Smooth muscle cell (in vitro differentiated cells): ENCODE measurements at regions not wholly inside any gene's neighbourhood (a gene's known extent, or its start where the extent isn't known, plus 50 kb on each side); places are given as distances from the start of the nearest gene placed in this dataset.

Experiments used
- DNase-seq: peaks from one replicate; lab custom pipeline; 2025; ENCODE audit not compliant: unreplicated experiment; lab: John Stamatoyannopoulos, UW
- H2AFZ ChIP-seq: fragments of 200-600 bp; sonication (generic); 2 replicates; pipeline ENCODE4 v1.6.0; 2016; ENCODE audit warnings: antibody characterized with exemption, low read depth, mild to moderate bottlenecking
- H3F3A ChIP-seq: fragments of 200-600 bp; sonication (generic); 2 replicates; pipeline ENCODE4 v1.6.0; 2017; ENCODE audit warnings: antibody characterized with exemption, low read depth
- H3K27ac ChIP-seq: fragments of 200-600 bp; sonication (generic); 2 replicates; pipeline ENCODE4 v1.5.1; 2016; ENCODE audit warnings: low read depth, mild to moderate bottlenecking
- H3K27me3 ChIP-seq: fragments of 200-600 bp; sonication (generic); 2 replicates; pipeline ENCODE4 v1.6.1; 2016; ENCODE audit warnings: low read depth, mild to moderate bottlenecking
- H3K36me3 ChIP-seq: fragments of 200-600 bp; sonication (generic); 2 replicates; pipeline ENCODE4 v1.5.1; 2016; ENCODE audit warnings: low read depth
- H3K4me1 ChIP-seq: fragments of 200-600 bp; sonication (generic); 2 replicates; pipeline ENCODE4 v1.5.1; 2016; ENCODE audit warnings: low read depth
- H3K4me2 ChIP-seq: fragments of 200-600 bp; sonication (generic); 2 replicates; pipeline ENCODE4 v1.6.0; 2016; ENCODE audit warnings: mild to moderate bottlenecking
- H3K4me3 ChIP-seq: fragments of 200-600 bp; sonication (generic); 2 replicates; pipeline ENCODE4 v1.5.1; 2016; ENCODE audit warnings: mild to moderate bottlenecking
- H3K79me2 ChIP-seq: fragments of 200-600 bp; sonication (generic); 2 replicates; pipeline ENCODE4 v1.6.0; 2016; ENCODE audit warnings: low read depth, mild to moderate bottlenecking
- H3K9ac ChIP-seq: fragments of 200-600 bp; sonication (generic); 2 replicates; pipeline ENCODE4 v1.6.0; 2016; ENCODE audit warnings: low read depth
- H3K9me3 ChIP-seq: fragments of 200-600 bp; sonication (generic); replicated peaks from 2 replicates; pipeline ENCODE4 v1.5.1; 2016; ENCODE audit warnings: low read depth
- H4K20me1 ChIP-seq: fragments of 200-600 bp; sonication (generic); 2 replicates; pipeline ENCODE4 v1.6.0; 2016; ENCODE audit warnings: low read depth
- CTCF ChIP-seq: fragments of 200-600 bp; sonication (generic); IDR thresholded peaks from 2 replicates; pipeline ENCODE4 v1.5.1; 2017; ENCODE audit warnings: borderline replicate concordance, mild to moderate bottlenecking, antibody characterized with exemption; ENCODE audit not compliant: insufficient read depth, poor library complexity, severe bottlenecking
- WGBS: methylation state at CpG from one replicate; pipeline ENCODE4 v1.1.7; 2016; ENCODE audit warnings: low lambda C conversion rate; 5-methylcytosine and 5-hydroxymethylcytosine counted together

- H3K27ac ChIP-seq: no peak overlapping the region
- H3K9ac ChIP-seq: no peak overlapping the region
- no peaks in the 10 kb centered on the region for H3K9me3 ChIP-seq
- no peak overlapping the region for H3K4me2 ChIP-seq
- no peak overlapping the region for H2AFZ ChIP-seq
- no peaks in the 10 kb centered on the region for H3F3A ChIP-seq
- TF ChIP-seq CTCF: no peak
- no peaks in the 10 kb centered on the region for H3K27me3 ChIP-seq
- peaks cover 5% of the 10 kb centered on the region for H3K4me1 ChIP-seq
- no peaks in the 10 kb centered on the region for H4K20me1 ChIP-seq
- no peaks in the 10 kb centered on the region for H3K79me2 ChIP-seq
- no peak for DNase-seq
- H3K4me3 ChIP-seq: no peak overlapping the region
- no peaks in the 10 kb centered on the region for H3K36me3 ChIP-seq
- WGBS: 95% methylated on average over 1 of the region's 1 CpG
Observed at GRCh38 chr13:50404769-50405168, 389.5 kb downstream of the KCNRG start.

- H4K20me1 ChIP-seq: no peaks in the 10 kb centered on the region
- H3K4me2 ChIP-seq: no peak overlapping the region
- H3K79me2 ChIP-seq: no peaks in the 10 kb centered on the region
- no peak for TF ChIP-seq CTCF
- no peaks in the 10 kb centered on the region for H3K27me3 ChIP-seq
- no peak overlapping the region for H3K9ac ChIP-seq
- 100% methylated on average over 3 of the region's 3 CpGs for WGBS
- H3F3A ChIP-seq: peaks cover 2% of the 10 kb centered on the region
- no peaks in the 10 kb centered on the region for H3K9me3 ChIP-seq
- H3K4me3 ChIP-seq: no peak overlapping the region
- H3K4me1 ChIP-seq: peaks cover 3% of the 10 kb centered on the region
- no peak for DNase-seq
- no peaks in the 10 kb centered on the region for H3K36me3 ChIP-seq
- H2AFZ ChIP-seq: no peak overlapping the region
- H3K27ac ChIP-seq: no peak overlapping the region
Observed at GRCh38 chr13:50406831-50407230, 391.6 kb downstream of the KCNRG start.

GRCh38 chr13:50408068-50408467 is 392.8 kb downstream of the KCNRG start:
- Histone ChIP-seq H2AFZ (no peak overlapping the region), H3K4me2 (no peak overlapping the region), H3F3A (peaks cover 13% of the 10 kb centered on the region), H3K27me3 (no peaks in the 10 kb centered on the region), H3K27ac (no peak overlapping the region), H3K4me3 (no peak overlapping the region), H3K9me3 (no peaks in the 10 kb centered on the region), H3K36me3 (no peaks in the 10 kb centered on the region), H3K79me2 (no peaks in the 10 kb centered on the region), H3K4me1 (peaks cover 16% of the 10 kb centered on the region), H3K9ac (no peak overlapping the region), H4K20me1 (no peaks in the 10 kb centered on the region)
- DNase-seq: no peak
- WGBS: 96% methylated on average over 3 of the region's 3 CpGs
- TF ChIP-seq CTCF: no peak

- Histone ChIP-seq H2AFZ (no peak overlapping the region), H3K4me1 (peaks cover 17% of the 10 kb centered on the region), H3F3A (peaks cover 13% of the 10 kb centered on the region), H3K4me3 (no peak overlapping the region), H3K79me2 (no peaks in the 10 kb centered on the region), H3K9ac (no peak overlapping the region), H3K27ac (no peak overlapping the region), H3K9me3 (no peaks in the 10 kb centered on the region), H3K4me2 (no peak overlapping the region), H3K27me3 (no peaks in the 10 kb centered on the region), H4K20me1 (no peaks in the 10 kb centered on the region), H3K36me3 (no peaks in the 10 kb centered on the region)
- WGBS: 100% methylated on average over 2 of the region's 2 CpGs
- no peak for DNase-seq
- TF ChIP-seq CTCF: no peak
Observed at GRCh38 chr13:50409220-50409619, 394.0 kb downstream of the KCNRG start.
